ENCODE measurements at regions not wholly inside any gene's neighbourhood (a gene's known extent, or its start where the extent isn't known, plus 50 kb on each side); places are given as distances from the start of the nearest gene placed in this dataset.

DNA sequence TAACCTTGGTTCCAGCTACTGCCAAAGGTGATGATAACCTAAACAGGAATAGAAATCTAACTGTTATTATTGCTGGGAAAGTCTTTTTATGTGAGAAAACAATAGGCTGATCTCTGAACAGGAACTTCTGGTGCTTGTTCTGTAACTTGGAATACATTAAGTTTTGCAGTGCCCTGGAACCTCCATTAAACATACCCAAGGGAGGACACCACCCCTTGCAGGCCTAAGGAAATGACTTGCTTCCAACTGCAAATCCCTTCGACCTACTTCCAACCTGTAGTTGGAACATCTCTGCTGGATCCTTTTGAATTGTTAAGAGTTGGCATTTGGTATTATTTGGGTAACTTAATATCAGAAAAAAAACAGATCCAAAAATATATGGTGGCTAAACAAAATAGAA lies 188.4 kb upstream of the API5 start:
- Histone ChIP-seq H3K27ac (ENCODE audit: low read length) (no peak overlapping the region), H4K20me1 (ENCODE audit: insufficient read depth, low read length) (no peaks in the 10 kb centered on the region), H3K9me3 (ENCODE audit: insufficient read depth, low read length, severe bottlenecking) (no peaks in the 10 kb centered on the region), H3K4me3 (ENCODE audit: low read depth in 1 of 2, low read length in 2 of 2) (no peak overlapping the region), H3K36me3 (ENCODE audit: insufficient read depth, low read length) (no peaks in the 10 kb centered on the region), H3K27me3 (ENCODE audit: insufficient read depth, low read length, poor library complexity) (no peaks in the 10 kb centered on the region), H3K4me2 (ENCODE audit: insufficient read depth, low read length) (no peak overlapping the region), H3K9ac (ENCODE audit: low read depth, low read length) (no peak overlapping the region), H2AFZ (ENCODE audit: low read depth, low read length) (no peak overlapping the region), H3K79me2 (ENCODE audit: insufficient read depth, low read length) (no peaks in the 10 kb centered on the region), H3K4me1 (ENCODE audit: insufficient read depth, low read length) (no peaks in the 10 kb centered on the region)
- TF ChIP-seq, protein P1, sequence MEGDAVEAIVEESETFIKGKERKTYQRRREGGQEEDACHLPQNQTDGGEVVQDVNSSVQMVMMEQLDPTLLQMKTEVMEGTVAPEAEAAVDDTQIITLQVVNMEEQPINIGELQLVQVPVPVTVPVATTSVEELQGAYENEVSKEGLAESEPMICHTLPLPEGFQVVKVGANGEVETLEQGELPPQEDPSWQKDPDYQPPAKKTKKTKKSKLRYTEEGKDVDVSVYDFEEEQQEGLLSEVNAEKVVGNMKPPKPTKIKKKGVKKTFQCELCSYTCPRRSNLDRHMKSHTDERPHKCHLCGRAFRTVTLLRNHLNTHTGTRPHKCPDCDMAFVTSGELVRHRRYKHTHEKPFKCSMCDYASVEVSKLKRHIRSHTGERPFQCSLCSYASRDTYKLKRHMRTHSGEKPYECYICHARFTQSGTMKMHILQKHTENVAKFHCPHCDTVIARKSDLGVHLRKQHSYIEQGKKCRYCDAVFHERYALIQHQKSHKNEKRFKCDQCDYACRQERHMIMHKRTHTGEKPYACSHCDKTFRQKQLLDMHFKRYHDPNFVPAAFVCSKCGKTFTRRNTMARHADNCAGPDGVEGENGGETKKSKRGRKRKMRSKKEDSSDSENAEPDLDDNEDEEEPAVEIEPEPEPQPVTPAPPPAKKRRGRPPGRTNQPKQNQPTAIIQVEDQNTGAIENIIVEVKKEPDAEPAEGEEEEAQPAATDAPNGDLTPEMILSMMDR (IDR thresholded peaks at IDR 0.05; ENCODE audit: borderline replicate concordance, extremely low read depth, low read length, poor library complexity, severe bottlenecking), result no peak
- no peak for TF ChIP-seq EZH2 (IDR thresholded peaks at IDR 0.05; ENCODE audit: borderline replicate concordance, low read depth, low read length, severe bottlenecking)
- ATAC-seq (ENCODE audit: insufficient read depth, low read depth), result no peak
- DNase-seq, result no peak

DNA sequence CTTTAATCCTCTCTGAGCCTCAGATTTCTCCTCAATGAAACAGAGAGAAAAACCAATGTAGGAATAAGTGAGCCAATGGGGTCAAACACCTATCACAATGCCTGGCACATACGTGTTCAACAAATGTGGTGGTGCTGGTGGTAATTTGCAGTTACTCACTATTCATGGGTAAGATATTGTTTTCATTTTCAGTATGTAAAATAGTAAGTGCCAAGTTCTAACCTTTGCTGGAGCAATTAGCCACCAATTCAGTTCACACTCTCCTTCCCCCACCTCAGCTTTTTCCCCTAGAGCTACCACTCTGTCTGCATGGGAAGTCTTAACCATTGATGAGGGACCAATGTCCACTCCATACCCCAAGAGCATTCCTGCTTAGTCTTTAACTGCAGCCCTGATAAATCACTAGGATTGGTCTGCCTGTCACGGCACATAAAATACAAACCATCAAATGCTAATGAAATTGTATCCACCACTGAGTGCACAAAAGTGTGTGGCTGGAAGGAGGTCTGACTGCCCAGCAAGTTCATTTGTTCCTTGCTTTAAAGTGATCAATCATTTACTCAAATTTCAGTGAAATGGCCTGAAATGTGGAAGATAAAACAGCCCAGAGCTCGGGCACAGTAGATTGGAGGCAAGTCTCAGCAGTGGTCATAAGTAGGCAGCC lies 187.4 kb upstream of the API5 start:
- Histone ChIP-seq H3K9me3 (ENCODE audit: insufficient read depth, low read length, severe bottlenecking) (no peaks in the 10 kb centered on the region), H3K36me3 (ENCODE audit: insufficient read depth, low read length) (no peaks in the 10 kb centered on the region)
- no peak for DNase-seq

DNA sequence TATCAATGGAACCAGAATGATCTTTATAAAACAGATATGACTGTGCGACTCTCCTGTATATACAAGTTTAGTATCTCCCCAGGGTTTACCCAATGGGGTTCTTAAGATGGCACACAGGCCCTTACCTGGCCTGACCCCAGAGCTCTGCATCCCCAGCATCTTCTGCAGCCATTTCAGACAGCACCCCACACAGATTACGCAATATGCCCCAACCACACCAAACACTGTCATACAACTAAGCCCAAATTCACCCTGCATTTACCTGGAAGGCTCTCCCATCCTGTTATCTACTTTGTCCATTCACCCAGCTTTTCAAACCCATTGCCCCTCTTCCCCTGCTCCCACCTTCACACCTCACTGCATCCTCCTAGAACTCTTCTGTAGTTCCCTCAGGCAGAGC lies 182.5 kb upstream of the API5 start:
- Histone ChIP-seq H3K27me3 (ENCODE audit: insufficient read depth, low read length, poor library complexity) (no peaks in the 10 kb centered on the region), H3K4me2 (ENCODE audit: insufficient read depth, low read length) (no peak overlapping the region), H3K4me1 (ENCODE audit: insufficient read depth, low read length) (no peaks in the 10 kb centered on the region), H4K20me1 (ENCODE audit: insufficient read depth, low read length) (no peaks in the 10 kb centered on the region), H3K9me3 (ENCODE audit: insufficient read depth, low read length, severe bottlenecking) (no peaks in the 10 kb centered on the region), H3K79me2 (ENCODE audit: insufficient read depth, low read length) (no peaks in the 10 kb centered on the region), H3K4me3 (ENCODE audit: low read depth in 1 of 2, low read length in 2 of 2) (no peak overlapping the region), H3K36me3 (ENCODE audit: insufficient read depth, low read length) (no peaks in the 10 kb centered on the region), H3K9ac (ENCODE audit: low read depth, low read length) (no peak overlapping the region), H2AFZ (ENCODE audit: low read depth, low read length) (no peak overlapping the region), H3K27ac (ENCODE audit: low read length) (no peak overlapping the region)
- DNase-seq (no peak), ATAC-seq (ENCODE audit: insufficient read depth, low read depth) (no peak)
- TF ChIP-seq, protein P1 (IDR thresholded peaks at IDR 0.05; ENCODE audit: borderline replicate concordance, extremely low read depth, low read length, poor library complexity, severe bottlenecking), result no peak
- no peak for TF ChIP-seq EZH2 (IDR thresholded peaks at IDR 0.05; ENCODE audit: borderline replicate concordance, low read depth, low read length, severe bottlenecking)

More for the DNA sequence above, 187.4 kb upstream of the API5 start:
- H3K79me2 ChIP-seq (ENCODE audit: insufficient read depth, low read length), result no peaks in the 10 kb centered on the region
- H3K9ac ChIP-seq (ENCODE audit: low read depth, low read length), result no peak overlapping the region
- no peaks in the 10 kb centered on the region for H3K4me1 ChIP-seq (ENCODE audit: insufficient read depth, low read length)
- H2AFZ ChIP-seq (ENCODE audit: low read depth, low read length), result no peak overlapping the region
- no peak overlapping the region for H3K27ac ChIP-seq (ENCODE audit: low read length)
- no peak overlapping the region for H3K4me2 ChIP-seq (ENCODE audit: insufficient read depth, low read length)
- H4K20me1 ChIP-seq (ENCODE audit: insufficient read depth, low read length), result no peaks in the 10 kb centered on the region
- ATAC-seq (ENCODE audit: insufficient read depth, low read depth), result no peak
- no peak overlapping the region for H3K4me3 ChIP-seq (ENCODE audit: low read depth in 1 of 2, low read length in 2 of 2)
- H3K27me3 ChIP-seq (ENCODE audit: insufficient read depth, low read length, poor library complexity), result no peaks in the 10 kb centered on the region
- TF ChIP-seq, protein P1 (IDR thresholded peaks at IDR 0.05; ENCODE audit: borderline replicate concordance, extremely low read depth, low read length, poor library complexity, severe bottlenecking), result no peak
- TF ChIP-seq EZH2 (IDR thresholded peaks at IDR 0.05; ENCODE audit: borderline replicate concordance, low read depth, low read length, severe bottlenecking), result no peak

Measured in DND-41 (cell line).